GM06990 (cell line): ENCODE measurements at regions not wholly inside any gene's neighbourhood (a gene's known extent, or its start where the extent isn't known, plus 50 kb on each side); places are given as distances from the start of the nearest gene placed in this dataset.

ENCODE experiments used
- DNase-seq: peaks from one replicate; pipeline ENCODE4 v3.0.0-alpha.2; 2011; ENCODE audit not compliant: insufficient read length; ENCODE audit errors: extremely low read depth
- H3K27me3 ChIP-seq: replicated peaks from 2 replicates; pipeline ENCODE4 v1.6.0; 2011; ENCODE audit warnings: low read length; ENCODE audit not compliant: control insufficient read depth, insufficient read depth
- H3K36me3 ChIP-seq: 2 replicates; pipeline ENCODE4 v1.5.1; 2011; ENCODE audit warnings: low read length; ENCODE audit not compliant: control insufficient read depth, insufficient read depth
- H3K4me3 ChIP-seq: replicated peaks from 2 replicates; pipeline ENCODE4 v1.5.1; 2011; ENCODE audit warnings: low read depth, mild to moderate bottlenecking, control low read depth, low read length
- TF ChIP-seq, protein P1 (sequence below): IDR thresholded peaks from 2 replicates; pipeline ENCODE4 v1.5.1; 2011; ENCODE audit warnings: low read length, control low read depth, mild to moderate bottlenecking, inconsistent platforms; ENCODE audit not compliant: insufficient read depth, poor library complexity, severe bottlenecking

DNA sequence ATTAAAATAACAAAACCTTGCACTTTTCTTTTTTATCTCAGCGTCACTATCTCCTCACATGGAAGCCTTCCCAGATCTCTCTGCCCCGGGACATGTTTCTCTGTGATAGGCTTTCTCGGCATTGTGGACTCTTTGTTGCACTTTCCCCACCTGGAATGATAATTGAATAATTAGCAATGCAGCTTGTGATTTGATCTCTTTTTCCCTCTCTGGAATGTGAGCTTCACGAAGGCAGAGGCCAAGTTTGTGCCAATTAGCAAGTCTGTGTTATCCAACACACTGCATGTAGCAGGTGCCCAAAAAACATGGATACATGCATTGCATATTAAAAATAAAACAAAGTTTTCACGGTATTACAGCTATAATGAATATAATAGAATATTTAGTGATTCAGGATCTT, 431.2 kb downstream of the HAPSTR1 start:
- no peak overlapping the region for H3K4me3 ChIP-seq
- H3K36me3 ChIP-seq = no peaks in the 10 kb centered on the region
- no peak for DNase-seq
- TF ChIP-seq, protein P1, sequence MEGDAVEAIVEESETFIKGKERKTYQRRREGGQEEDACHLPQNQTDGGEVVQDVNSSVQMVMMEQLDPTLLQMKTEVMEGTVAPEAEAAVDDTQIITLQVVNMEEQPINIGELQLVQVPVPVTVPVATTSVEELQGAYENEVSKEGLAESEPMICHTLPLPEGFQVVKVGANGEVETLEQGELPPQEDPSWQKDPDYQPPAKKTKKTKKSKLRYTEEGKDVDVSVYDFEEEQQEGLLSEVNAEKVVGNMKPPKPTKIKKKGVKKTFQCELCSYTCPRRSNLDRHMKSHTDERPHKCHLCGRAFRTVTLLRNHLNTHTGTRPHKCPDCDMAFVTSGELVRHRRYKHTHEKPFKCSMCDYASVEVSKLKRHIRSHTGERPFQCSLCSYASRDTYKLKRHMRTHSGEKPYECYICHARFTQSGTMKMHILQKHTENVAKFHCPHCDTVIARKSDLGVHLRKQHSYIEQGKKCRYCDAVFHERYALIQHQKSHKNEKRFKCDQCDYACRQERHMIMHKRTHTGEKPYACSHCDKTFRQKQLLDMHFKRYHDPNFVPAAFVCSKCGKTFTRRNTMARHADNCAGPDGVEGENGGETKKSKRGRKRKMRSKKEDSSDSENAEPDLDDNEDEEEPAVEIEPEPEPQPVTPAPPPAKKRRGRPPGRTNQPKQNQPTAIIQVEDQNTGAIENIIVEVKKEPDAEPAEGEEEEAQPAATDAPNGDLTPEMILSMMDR = no peak
- H3K27me3 ChIP-seq = no peaks in the 10 kb centered on the region

- DNase-seq = no peak
- H3K36me3 ChIP-seq = no peaks in the 10 kb centered on the region
- TF ChIP-seq, protein P1 = no peak
- no peak overlapping the region for H3K4me3 ChIP-seq
- H3K27me3 ChIP-seq = no peaks in the 10 kb centered on the region
Measured at GRCh38 chr16:9523994-9524393, 432.6 kb downstream of the HAPSTR1 start.

GRCh38 chr16:9525037-9525436, 433.6 kb downstream of the HAPSTR1 start:
- H3K27me3 ChIP-seq = no peaks in the 10 kb centered on the region
- TF ChIP-seq, protein P1 = no peak
- no peak for DNase-seq
- H3K36me3 ChIP-seq = no peaks in the 10 kb centered on the region
- no peak overlapping the region for H3K4me3 ChIP-seq

GRCh38 chr16:9526791-9527190, 435.3 kb downstream of the HAPSTR1 start:
- no peak overlapping the region for H3K4me3 ChIP-seq
- H3K36me3 ChIP-seq = no peaks in the 10 kb centered on the region
- H3K27me3 ChIP-seq = no peaks in the 10 kb centered on the region
- TF ChIP-seq, protein P1 = no peak
- no peak for DNase-seq

DNA sequence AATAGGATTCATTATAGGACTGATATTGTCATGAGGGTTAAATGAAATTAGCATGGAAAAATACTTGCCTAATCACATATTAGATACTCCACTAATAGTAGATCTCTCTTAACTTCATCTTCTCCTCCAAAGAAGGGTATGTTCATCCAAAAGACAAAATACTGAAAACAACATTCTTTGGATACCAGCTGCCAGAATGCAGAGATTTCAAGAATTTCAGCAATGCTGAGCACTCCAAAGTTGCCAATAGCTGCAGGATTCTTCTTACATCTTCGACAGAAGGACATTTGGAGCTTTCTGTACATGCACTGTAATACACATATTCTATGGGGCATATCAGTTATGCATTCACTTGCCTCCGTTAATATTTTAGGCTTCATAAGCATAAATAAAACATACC, 436.5 kb downstream of the HAPSTR1 start:
- TF ChIP-seq, protein P1 = no peak
- no peak for DNase-seq
- Histone ChIP-seq H3K36me3 (no peaks in the 10 kb centered on the region), H3K4me3 (no peak overlapping the region), H3K27me3 (no peaks in the 10 kb centered on the region)

GRCh38 chr16:9528511-9529079, 437.2 kb downstream of the HAPSTR1 start:
- H3K36me3 ChIP-seq = no peaks in the 10 kb centered on the region
- no peaks in the 10 kb centered on the region for H3K27me3 ChIP-seq
- TF ChIP-seq, protein P1 = no peak
- H3K4me3 ChIP-seq = no peak overlapping the region
- no peak for DNase-seq
